ENCODE measurements at regions not wholly inside any gene's neighbourhood (a gene's known extent, or its start where the extent isn't known, plus 50 kb on each side); places are given as distances from the start of the nearest gene placed in this dataset.
"Not testable (repeated sequence)": the region's sequence is repeated elsewhere in the genome, so short reads cannot be mapped to it uniquely, and the experiment has no call there.

DNA sequence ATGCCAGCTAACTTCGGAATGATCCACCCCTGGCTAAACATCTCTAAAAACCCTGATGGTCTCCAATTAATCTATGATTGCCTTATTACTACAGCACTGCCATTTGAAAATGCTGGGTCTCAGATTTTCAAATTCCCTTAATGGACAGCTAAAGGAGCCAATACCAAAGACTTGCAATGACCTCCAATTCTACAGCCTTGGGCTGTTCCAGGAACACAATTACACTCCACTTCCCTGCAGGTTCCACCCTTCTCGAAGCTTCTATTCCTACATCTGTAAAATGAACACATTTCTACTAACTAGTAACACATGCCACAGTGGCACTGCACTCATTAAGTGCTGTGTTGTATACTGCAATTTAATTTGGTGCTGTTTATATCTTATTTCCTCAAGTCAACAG, 85.7 kb upstream of the AK4 start:
- DNase-seq (ENCODE audit: low read depth): no peak

GRCh38 chr1:65063025-65063424, 85.0 kb upstream of the AK4 start:
- DNase-seq (ENCODE audit: low read depth): no peak

- no peak for DNase-seq (ENCODE audit: low read depth)
Measured at GRCh38 chr1:65064981-65065380, 83.0 kb upstream of the AK4 start.

DNA sequence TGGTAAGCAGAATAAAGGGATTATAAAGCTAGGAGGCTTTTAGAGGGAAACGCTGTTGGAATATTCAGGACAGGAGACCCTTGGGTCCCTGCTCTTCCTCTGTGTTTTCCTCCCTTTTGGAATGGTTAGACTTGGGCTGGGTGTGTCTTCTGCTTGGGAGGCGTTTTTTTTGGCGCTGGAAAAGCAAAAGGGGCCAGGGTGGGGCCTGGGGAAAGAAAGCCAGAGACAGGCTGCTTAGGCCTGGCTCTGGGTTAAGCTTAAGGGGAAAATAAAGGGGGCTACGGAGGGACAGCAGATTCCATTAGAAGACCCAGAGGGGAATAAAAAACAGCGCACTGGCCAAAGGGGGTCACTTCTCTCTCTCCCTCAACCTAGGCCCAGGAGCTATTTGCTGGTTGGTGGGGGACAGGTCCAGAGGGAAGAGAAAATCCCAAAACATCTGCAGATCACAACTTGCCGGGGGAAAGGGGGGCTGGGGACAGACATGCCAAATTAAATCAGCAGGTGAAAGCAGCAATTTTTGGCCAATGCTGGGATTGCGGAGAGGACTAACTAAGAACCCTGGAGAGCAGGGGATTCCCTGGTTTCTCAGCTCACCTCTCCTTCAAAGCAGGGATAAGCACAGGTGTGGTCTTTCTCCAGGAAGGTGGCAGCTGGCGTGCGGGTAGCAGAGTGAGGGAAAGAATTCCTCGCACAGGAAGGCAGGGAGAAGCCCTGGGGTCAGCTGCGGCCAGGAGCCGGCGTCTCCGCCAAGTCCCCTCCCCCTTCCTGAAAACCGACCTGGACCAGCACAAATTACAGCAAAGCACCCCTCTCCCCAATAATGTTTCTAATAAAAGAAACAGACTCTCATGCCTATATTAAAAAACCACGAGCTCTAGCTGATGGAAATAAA, 82.2 kb upstream of the AK4 start:
- DNase-seq (ENCODE audit: low read depth): no peak

GRCh38 chr1:65066419-65066765, 81.6 kb upstream of the AK4 start:
- no peak for DNase-seq (ENCODE audit: low read depth)

DNA sequence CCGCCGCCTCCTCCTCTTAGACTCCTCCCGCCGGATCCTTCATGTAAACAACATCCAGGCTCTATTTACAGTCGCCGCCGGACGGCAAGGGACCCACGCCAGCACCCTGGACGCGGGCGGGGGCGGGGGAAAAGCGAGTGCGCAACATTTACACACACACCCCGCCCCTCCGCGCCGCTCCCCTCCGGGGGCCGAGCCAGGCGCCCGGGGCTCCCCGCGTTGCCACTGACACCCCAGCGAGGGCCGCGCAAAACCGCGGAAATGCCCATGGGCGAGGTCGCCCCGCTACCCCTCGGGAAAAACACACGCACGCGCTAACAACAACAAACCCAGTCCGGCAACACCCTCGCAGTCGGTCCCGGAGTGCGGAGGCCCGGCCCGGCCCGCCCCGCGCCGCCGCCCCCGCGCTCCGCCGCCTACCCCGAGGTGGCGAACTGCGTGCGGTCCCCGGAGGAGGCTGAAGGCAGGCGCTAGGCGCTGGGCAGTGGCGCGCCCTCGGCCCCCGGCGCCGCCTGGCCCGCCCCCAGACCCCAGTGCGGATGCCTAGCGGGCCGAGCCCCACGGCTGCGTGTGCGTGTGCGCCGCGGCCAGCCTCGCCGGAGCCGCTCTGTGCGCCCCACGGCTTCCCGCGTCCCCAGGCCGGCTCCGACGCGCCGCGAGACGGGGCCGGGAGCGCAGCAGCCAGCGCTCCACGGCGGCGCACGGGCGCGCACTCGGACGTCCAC, 81.1 kb upstream of the AK4 start:
- peak; percentile 49 for DNase-seq (ENCODE audit: low read depth)

DNA sequence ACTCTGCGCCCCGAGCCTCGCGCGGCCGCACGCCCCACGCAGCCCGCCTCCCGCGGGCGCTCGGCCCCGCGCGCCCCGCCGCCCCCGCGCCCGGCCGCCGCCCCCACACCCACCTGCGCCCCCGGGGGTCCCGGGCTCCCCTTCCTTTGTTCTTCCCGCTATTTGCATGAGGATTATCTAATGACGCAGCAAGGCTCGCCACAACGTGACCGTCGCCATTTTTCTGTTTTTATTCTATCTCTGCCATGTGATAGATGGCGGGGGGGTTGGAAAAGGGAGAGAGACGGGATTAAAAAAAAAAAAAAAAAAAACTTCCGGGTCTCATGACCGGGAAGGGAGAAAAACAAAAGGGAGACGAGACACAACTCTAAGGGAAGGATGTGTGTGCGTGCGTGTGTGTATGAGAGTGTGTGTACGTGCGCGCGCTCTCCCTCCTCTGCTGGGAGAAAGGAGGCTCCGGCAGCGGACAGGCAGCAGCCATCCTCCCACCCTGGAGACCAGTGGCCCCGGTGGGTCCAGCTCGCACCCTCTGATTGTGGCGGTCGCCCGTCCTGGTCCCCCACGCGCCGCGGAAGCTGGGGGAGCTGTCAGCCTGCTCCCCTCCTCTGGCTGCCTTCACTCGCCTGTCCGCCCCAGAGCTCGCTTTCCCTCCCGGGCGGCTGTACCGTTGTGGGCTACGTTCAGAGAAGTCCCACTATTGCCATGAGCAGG, 80.4 kb upstream of the AK4 start:
- DNase-seq (ENCODE audit: low read depth): no peak

- DNase-seq (ENCODE audit: low read depth): no peak
Measured at GRCh38 chr1:65068202-65069010, 79.6 kb upstream of the AK4 start.

- DNase-seq (ENCODE audit: low read depth): no peak
Measured at GRCh38 chr1:65069011-65069565, 78.9 kb upstream of the AK4 start.

DNA sequence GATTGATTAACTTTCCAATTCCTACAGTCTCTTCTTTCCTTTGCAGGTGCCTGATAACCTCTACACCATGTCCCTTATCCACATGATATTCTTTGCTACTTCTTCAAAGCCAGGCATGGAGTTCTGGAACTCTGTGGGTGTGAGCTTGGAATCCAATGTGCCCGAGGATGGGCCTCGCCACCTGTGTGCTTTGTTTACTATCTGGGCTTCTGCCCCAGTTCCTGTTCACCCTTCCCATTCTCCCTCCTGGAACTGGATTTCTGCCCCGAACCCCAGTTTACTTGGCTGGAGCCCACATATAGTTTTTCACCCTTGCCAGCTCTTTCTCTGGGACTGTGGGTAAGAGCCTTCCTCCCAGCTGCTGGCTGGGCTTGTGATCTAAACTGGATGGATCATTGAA, 75.2 kb upstream of the AK4 start:
- DNase-seq (ENCODE audit: low read depth): no peak

- DNase-seq (ENCODE audit: low read depth): no peak
Measured at GRCh38 chr1:65075123-65075976, 72.7 kb upstream of the AK4 start.

DNA sequence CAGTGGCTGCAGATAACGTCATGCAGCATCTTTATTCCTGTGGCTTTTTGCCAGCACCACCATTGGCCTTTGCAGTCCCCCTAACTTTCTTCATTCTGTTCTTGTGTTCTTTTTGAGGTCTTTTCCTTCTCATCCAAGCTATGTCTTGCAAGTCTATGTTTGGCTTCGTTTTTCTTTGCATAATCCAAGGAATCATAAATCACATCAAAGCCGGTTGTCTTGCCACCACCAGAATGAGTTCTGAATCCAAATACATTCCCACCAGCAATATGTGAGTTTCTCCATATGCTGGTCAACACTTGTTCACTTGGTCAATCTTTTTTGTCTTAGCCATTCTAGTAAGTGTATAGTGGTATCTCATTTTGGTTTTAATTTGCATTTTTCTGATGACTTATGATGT, 70.6 kb upstream of the AK4 start:
- no peak for DNase-seq (ENCODE audit: low read depth)

DNA sequence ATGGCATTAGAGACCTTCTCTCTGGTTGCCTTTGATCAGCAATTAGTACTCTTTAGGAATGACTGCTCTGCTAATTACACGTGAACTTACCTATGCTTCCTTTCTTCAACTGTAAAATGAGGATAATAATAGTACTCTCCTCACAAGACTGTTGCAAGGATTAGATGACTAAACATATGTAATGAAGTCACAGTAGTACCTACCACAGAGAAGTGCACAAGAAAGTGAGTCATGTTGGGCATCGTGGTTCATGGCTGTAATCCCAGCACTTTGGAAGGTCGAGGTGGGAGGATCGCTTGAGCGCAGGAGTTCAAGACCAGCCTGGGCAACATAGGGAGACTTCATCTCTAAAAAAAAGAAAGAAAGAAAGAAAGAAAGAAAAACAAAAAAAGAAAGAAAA, 68.1 kb upstream of the AK4 start:
- no peak for DNase-seq (ENCODE audit: low read depth)

GRCh38 chr1:65082346-65083040, 65.5 kb upstream of the AK4 start:
- no peak for DNase-seq (ENCODE audit: low read depth)

- no peak for DNase-seq (ENCODE audit: low read depth)
Measured at GRCh38 chr1:65083263-65083896, 64.6 kb upstream of the AK4 start.

DNA sequence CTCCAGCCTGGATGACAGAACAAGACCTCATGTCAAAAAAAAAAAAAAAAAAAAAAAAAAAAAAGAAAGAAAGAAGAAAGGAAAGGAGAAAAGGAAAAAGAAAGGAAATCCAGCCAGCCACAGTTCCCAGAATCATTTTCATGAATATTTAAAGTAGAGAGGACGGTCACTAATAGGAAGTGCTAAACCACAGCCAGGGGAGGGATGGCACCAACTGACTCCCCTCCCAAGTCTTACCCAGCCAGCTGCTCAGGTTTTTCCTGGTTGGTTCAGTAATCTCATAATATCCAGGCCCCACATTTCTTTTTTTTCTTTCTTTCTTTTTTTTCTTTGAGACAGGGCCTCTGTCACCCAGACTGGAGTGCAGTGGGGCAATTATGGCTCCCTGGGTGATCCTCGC, 63.9 kb upstream of the AK4 start:
- no peak for DNase-seq (ENCODE audit: low read depth)

DNA sequence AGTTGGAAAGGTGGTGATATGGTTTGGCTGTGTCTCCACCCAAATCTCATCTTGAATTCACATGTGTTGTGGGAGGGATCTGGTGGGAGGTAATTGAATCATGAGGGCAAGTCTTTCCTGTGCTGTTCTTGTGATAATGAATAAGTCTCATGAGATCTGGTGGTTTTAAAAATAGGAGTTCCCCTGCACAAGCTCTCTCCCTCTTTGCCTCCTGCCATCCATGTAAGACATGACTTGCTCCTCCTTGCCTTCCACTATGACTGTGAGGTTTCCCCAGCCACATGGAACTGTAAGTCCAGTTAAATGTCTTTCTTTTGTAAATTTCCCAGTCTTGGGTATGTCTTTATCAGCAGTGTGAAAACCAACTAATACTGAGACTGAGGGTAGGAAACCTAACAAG, 60.5 kb upstream of the AK4 start:
- not testable (repeated sequence) for DNase-seq (ENCODE audit: low read depth)

GRCh38 chr1:65090406-65090805, 57.6 kb upstream of the AK4 start:
- DNase-seq (ENCODE audit: low read depth): no peak

DNA sequence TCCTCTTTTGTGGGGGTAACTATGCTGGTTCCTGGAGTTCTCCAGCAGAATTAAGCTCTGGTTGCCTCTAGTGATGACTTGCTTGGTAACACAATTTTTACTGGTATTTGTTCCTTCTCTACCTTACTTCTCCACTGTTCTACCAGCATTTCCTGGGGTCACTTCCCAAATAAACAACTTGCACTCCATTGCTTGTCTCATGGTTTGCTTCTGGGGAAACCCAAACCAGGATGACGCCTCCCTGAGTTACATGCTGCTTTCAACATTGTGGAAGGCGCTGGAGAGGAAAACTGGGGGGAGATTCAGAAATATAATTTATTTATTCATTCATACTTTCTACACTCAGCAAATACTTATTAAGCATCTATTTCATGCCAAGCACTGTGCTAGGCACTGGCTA, 55.3 kb upstream of the AK4 start:
- no peak for DNase-seq (ENCODE audit: low read depth)

GRCh38 chr1:65097076-65097475, 50.9 kb upstream of the AK4 start:
- no peak for DNase-seq (ENCODE audit: low read depth)
